Epithelial cell of esophagus (primary cell): ENCODE measurements at regions not wholly inside any gene's neighbourhood (a gene's known extent, or its start where the extent isn't known, plus 50 kb on each side); places are given as distances from the start of the nearest gene placed in this dataset.

Experiments
- DNase-seq: peaks from one replicate; pipeline ENCODE4 v3.0.0; 2010; ENCODE audit warnings: low read depth
- H3K4me3 ChIP-seq: 2 replicates; pipeline ENCODE4 v1.5.1; 2011; ENCODE audit warnings: mild to moderate bottlenecking, low read length, control low read depth
- TF ChIP-seq, protein P1 (sequence below): IDR thresholded peaks from 2 replicates; pipeline ENCODE4 v1.5.1; 2011; ENCODE audit warnings: low read depth, mild to moderate bottlenecking, low read length, control low read depth, inconsistent platforms; ENCODE audit not compliant: insufficient read depth; ENCODE audit errors: missing control alignments

DNA sequence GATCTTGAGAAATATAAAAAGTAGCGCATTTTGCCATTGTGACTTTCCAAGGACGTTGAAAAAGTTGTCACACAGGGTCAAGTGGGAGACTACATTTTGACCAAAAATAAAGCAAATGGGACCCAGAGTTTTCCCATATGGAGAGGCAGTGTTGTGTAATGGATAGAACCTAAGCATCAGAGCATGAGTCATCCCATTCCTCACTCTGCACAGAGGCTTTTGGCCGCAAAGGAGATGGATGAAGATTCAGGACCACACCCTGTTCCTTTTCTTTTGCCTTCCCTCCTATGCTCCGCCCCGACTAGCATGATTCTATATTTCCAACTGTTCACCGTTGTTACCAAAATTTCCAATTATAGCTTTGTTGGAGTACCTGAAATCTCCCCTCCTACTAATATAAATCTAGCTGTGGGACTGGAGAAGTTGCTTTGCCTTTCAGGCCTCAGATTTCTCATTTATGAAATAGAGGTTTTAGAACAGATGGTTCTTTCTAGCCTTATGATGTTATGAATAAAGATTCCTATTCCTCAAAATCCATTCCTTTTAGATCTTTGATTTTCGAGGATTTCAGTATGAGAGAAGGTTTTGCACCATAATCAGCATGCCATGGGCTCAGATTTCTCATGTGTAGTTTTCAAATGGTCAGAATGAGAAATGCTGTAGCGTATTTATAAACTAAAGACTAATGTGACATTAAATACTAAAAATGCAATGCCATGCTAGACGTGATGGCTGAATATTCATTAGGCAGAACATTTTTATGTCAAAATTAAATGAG is 921.9 kb upstream of the TENM4 start:
- peak; percentile 69 for DNase-seq
- H3K4me3 ChIP-seq: no peak overlapping the region
- TF ChIP-seq, protein P1, sequence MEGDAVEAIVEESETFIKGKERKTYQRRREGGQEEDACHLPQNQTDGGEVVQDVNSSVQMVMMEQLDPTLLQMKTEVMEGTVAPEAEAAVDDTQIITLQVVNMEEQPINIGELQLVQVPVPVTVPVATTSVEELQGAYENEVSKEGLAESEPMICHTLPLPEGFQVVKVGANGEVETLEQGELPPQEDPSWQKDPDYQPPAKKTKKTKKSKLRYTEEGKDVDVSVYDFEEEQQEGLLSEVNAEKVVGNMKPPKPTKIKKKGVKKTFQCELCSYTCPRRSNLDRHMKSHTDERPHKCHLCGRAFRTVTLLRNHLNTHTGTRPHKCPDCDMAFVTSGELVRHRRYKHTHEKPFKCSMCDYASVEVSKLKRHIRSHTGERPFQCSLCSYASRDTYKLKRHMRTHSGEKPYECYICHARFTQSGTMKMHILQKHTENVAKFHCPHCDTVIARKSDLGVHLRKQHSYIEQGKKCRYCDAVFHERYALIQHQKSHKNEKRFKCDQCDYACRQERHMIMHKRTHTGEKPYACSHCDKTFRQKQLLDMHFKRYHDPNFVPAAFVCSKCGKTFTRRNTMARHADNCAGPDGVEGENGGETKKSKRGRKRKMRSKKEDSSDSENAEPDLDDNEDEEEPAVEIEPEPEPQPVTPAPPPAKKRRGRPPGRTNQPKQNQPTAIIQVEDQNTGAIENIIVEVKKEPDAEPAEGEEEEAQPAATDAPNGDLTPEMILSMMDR: no peak

- H3K4me3 ChIP-seq: no peak overlapping the region
- TF ChIP-seq, protein P1: no peak
Measured at GRCh38 chr11:80355251-80355650, 914.4 kb upstream of the TENM4 start.

DNA sequence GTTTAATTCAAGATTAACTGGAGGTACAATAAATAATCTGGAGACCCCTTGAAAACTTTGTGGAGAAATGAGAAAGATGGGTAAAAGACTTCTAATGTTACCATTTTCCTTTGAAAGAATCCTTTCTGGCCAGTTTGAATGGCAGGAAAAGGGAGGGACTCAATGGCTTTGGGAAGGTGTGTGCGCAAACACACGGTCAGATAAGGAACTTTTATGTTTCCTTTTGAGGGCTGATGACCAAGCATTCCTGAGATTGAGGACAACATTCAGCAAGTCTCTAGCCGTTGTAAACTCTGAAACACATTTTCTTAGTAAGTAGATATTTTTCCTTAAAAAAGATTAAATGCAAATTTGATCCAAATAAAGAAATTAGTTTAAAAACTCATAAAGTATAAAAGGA is 909.7 kb upstream of the TENM4 start:
- H3K4me3 ChIP-seq: no peak overlapping the region
- TF ChIP-seq, protein P1: no peak
- no peak for DNase-seq

More at GRCh38 chr11:80355251-80355650, 914.4 kb upstream of the TENM4 start:
- DNase-seq: peak; percentile 34

- no peak overlapping the region for H3K4me3 ChIP-seq
- TF ChIP-seq, protein P1: no peak
- DNase-seq: no peak
Measured at GRCh38 chr11:80349997-80350396, 909.2 kb upstream of the TENM4 start.

GRCh38 chr11:80346353-80347059 is 905.7 kb upstream of the TENM4 start:
- H3K4me3 ChIP-seq: no peak overlapping the region
- TF ChIP-seq, protein P1: no peak
- DNase-seq: no peak

- no peak overlapping the region for H3K4me3 ChIP-seq
- TF ChIP-seq, protein P1: no peak
- DNase-seq: no peak
Measured at GRCh38 chr11:80343436-80343835, 902.6 kb upstream of the TENM4 start.
